ENCODE measurements at regions not wholly inside any gene's neighbourhood (a gene's known extent, or its start where the extent isn't known, plus 50 kb on each side); places are given as distances from the start of the nearest gene placed in this dataset.

GRCh38 chr20:12610871-12611270, 397.9 kb upstream of the SPTLC3 start:
- intact Hi-C loops (cut with micrococcal nuclease) = no loop called here
- no peaks in the 10 kb centered on the region for H3K79me2 ChIP-seq (ENCODE audit: control insufficient read depth, insufficient read depth, low read length)
- no peaks in the 10 kb centered on the region for H3K27me3 ChIP-seq (ENCODE audit: control insufficient read depth in 2 of 2, insufficient read depth in 2 of 2, low read length in 2 of 2)
- H3K4me3 ChIP-seq = no peak overlapping the region
- H3K9me1 ChIP-seq (ENCODE audit: control insufficient read depth, insufficient read depth, low read length) = no peaks in the 10 kb centered on the region
- no peaks in the 10 kb centered on the region for H3K36me3 ChIP-seq (ENCODE audit: control insufficient read depth, insufficient read depth, low read length)
- ChIA-PET POLR2A (no interaction called here), CTCF (ENCODE audit: low intra/inter-chr PET ratio) (no interaction called here)
- no peak overlapping the region for H2AFZ ChIP-seq (ENCODE audit: low read depth, low read length)
- WGBS (ENCODE audit: insufficient coverage, low coverage, missing lambda C conversion rate) = 0% methylated on average over 1 of the region's 1 CpG
- H3K27ac ChIP-seq (ENCODE audit: extremely low read depth, low read depth, low read length) = no peak overlapping the region
- no peak overlapping the region for H3K4me2 ChIP-seq (ENCODE audit: insufficient read depth, low read length)
- DNase-seq (ENCODE audit: extremely low read depth in 1 of 4, low spot score in 3 of 4) (no peak), FAIRE-seq (no peak), ATAC-seq (no peak)
- no peak overlapping the region for H3K9ac ChIP-seq (ENCODE audit: insufficient read depth in 1 of 2, low read depth in 2 of 2, low read length in 2 of 2)
- no peaks in the 10 kb centered on the region for H4K20me1 ChIP-seq (replicated peaks; ENCODE audit: control insufficient read depth, insufficient read depth, low read length)
- no peaks in the 10 kb centered on the region for H3K9me3 ChIP-seq (replicated peaks; ENCODE audit: control insufficient read depth, insufficient read depth, low read depth, low read length)
- no peaks in the 10 kb centered on the region for H3K4me1 ChIP-seq (replicated peaks in 1 of 2; ENCODE audit: control insufficient read depth in 2 of 2, insufficient read depth in 2 of 2, low read length in 2 of 2)
- BruUV-seq (replicated peaks) = no TSS peak
- in situ Hi-C loops (cut with MboI) = no loop called here
- no peak for TF ChIP-seq TCF7 (IDR thresholded peaks at IDR 0.05; ENCODE audit: borderline replicate concordance)
- TF ChIP-seq TRIM24 (IDR thresholded peaks at IDR 0.05) = no peak
- TF ChIP-seq IRF2 (CRISPR knock-in tag; IDR thresholded peaks at IDR 0.05) = no peak
- no peak for TF ChIP-seq ZNF696 (CRISPR knock-in tag; conservative IDR thresholded peaks at IDR 0.05)
- TF ChIP-seq PCBP1 (IDR thresholded peaks at IDR 0.05; ENCODE audit: low read depth, low read length, poor library complexity, severe bottlenecking) = no peak
- TF ChIP-seq RBM25 (IDR thresholded peaks at IDR 0.05; ENCODE audit: low read depth, low read length, severe bottlenecking) = no peak
- TF ChIP-seq PRPF4 (IDR thresholded peaks at IDR 0.05; ENCODE audit: insufficient read depth, low read depth, low read length, poor library complexity, severe bottlenecking) = no peak
- no peak for TF ChIP-seq NFXL1 (CRISPR knock-in tag; IDR thresholded peaks at IDR 0.05)
- TF ChIP-seq ZFPM2 (CRISPR knock-in tag; IDR thresholded peaks at IDR 0.05) = no peak
- TF ChIP-seq FOXA1 (IDR thresholded peaks at IDR 0.05; ENCODE audit: borderline replicate concordance) = no peak
- TF ChIP-seq ZNF197 (CRISPR knock-in tag; IDR thresholded peaks at IDR 0.05; ENCODE audit: low read depth) = no peak
- no peak for TF ChIP-seq ILK (tag; IDR thresholded peaks at IDR 0.05; ENCODE audit: borderline replicate concordance, low read depth)
- TF ChIP-seq, protein P1, sequence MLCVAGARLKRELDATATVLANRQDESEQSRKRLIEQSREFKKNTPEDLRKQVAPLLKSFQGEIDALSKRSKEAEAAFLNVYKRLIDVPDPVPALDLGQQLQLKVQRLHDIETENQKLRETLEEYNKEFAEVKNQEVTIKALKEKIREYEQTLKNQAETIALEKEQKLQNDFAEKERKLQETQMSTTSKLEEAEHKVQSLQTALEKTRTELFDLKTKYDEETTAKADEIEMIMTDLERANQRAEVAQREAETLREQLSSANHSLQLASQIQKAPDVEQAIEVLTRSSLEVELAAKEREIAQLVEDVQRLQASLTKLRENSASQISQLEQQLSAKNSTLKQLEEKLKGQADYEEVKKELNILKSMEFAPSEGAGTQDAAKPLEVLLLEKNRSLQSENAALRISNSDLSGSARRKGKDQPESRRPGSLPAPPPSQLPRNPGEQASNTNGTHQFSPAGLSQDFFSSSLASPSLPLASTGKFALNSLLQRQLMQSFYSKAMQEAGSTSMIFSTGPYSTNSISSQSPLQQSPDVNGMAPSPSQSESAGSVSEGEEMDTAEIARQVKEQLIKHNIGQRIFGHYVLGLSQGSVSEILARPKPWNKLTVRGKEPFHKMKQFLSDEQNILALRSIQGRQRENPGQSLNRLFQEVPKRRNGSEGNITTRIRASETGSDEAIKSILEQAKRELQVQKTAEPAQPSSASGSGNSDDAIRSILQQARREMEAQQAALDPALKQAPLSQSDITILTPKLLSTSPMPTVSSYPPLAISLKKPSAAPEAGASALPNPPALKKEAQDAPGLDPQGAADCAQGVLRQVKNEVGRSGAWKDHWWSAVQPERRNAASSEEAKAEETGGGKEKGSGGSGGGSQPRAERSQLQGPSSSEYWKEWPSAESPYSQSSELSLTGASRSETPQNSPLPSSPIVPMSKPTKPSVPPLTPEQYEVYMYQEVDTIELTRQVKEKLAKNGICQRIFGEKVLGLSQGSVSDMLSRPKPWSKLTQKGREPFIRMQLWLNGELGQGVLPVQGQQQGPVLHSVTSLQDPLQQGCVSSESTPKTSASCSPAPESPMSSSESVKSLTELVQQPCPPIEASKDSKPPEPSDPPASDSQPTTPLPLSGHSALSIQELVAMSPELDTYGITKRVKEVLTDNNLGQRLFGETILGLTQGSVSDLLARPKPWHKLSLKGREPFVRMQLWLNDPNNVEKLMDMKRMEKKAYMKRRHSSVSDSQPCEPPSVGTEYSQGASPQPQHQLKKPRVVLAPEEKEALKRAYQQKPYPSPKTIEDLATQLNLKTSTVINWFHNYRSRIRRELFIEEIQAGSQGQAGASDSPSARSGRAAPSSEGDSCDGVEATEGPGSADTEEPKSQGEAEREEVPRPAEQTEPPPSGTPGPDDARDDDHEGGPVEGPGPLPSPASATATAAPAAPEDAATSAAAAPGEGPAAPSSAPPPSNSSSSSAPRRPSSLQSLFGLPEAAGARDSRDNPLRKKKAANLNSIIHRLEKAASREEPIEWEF (CRISPR knock-in tag; IDR thresholded peaks at IDR 0.05) = no peak
- TF ChIP-seq, protein P2, sequence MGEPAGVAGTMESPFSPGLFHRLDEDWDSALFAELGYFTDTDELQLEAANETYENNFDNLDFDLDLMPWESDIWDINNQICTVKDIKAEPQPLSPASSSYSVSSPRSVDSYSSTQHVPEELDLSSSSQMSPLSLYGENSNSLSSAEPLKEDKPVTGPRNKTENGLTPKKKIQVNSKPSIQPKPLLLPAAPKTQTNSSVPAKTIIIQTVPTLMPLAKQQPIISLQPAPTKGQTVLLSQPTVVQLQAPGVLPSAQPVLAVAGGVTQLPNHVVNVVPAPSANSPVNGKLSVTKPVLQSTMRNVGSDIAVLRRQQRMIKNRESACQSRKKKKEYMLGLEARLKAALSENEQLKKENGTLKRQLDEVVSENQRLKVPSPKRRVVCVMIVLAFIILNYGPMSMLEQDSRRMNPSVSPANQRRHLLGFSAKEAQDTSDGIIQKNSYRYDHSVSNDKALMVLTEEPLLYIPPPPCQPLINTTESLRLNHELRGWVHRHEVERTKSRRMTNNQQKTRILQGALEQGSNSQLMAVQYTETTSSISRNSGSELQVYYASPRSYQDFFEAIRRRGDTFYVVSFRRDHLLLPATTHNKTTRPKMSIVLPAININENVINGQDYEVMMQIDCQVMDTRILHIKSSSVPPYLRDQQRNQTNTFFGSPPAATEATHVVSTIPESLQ (CRISPR knock-in tag; IDR thresholded peaks at IDR 0.05) = no peak
- no peak for TF ChIP-seq ZNF324 (CRISPR knock-in tag; IDR thresholded peaks at IDR 0.05)
- TF ChIP-seq, protein P3, sequence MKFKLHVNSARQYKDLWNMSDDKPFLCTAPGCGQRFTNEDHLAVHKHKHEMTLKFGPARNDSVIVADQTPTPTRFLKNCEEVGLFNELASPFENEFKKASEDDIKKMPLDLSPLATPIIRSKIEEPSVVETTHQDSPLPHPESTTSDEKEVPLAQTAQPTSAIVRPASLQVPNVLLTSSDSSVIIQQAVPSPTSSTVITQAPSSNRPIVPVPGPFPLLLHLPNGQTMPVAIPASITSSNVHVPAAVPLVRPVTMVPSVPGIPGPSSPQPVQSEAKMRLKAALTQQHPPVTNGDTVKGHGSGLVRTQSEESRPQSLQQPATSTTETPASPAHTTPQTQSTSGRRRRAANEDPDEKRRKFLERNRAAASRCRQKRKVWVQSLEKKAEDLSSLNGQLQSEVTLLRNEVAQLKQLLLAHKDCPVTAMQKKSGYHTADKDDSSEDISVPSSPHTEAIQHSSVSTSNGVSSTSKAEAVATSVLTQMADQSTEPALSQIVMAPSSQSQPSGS (CRISPR knock-in tag; IDR thresholded peaks at IDR 0.05) = no peak
